ENCODE measurements at regions not wholly inside any gene's neighbourhood (a gene's known extent, or its start where the extent isn't known, plus 50 kb on each side); places are given as distances from the start of the nearest gene placed in this dataset.

- Histone ChIP-seq H4K91ac (replicated peaks; ENCODE audit: insufficient read length, low read length) (no peak overlapping the region), H3K27ac (ENCODE audit: low read depth, low read length) (no peak overlapping the region), H3K4me1 (replicated peaks in 1 of 4; ENCODE audit: control insufficient read depth in 3 of 4, insufficient read depth in 4 of 4, low read length in 3 of 4) (no peaks in the 10 kb centered on the region), H3K23me2 (ENCODE audit: low read depth, low read length) (no peaks in the 10 kb centered on the region), H3K36me3 (ENCODE audit: control insufficient read depth in 2 of 4, insufficient read depth in 4 of 4, low read length in 3 of 4) (no peaks in the 10 kb centered on the region), H2BK15ac (ENCODE audit: low read length) (no peak overlapping the region), H3K4ac (replicated peaks; ENCODE audit: insufficient read length, low read depth, low read length) (no peak overlapping the region), H4K20me1 (replicated peaks in 1 of 2; ENCODE audit: control insufficient read depth in 1 of 2, insufficient read depth in 2 of 2, low read length in 2 of 2) (no peaks in the 10 kb centered on the region), H2BK120ac (replicated peaks; ENCODE audit: low read depth, low read length) (no peak overlapping the region), H3K23ac (ENCODE audit: insufficient read length) (no peak overlapping the region), H3K56ac (replicated peaks; ENCODE audit: insufficient read length, low read depth, low read length) (no peak overlapping the region), H3K79me2 (ENCODE audit: control insufficient read depth in 1 of 2, insufficient read depth in 2 of 2, low read length in 2 of 2) (no peaks in the 10 kb centered on the region), H2AFZ (ENCODE audit: low read length) (no peak overlapping the region), H2BK20ac (ENCODE audit: low read length) (no peak overlapping the region), H3K79me1 (ENCODE audit: low read depth, low read length) (no peaks in the 10 kb centered on the region), H3K9ac (replicated peaks in 1 of 4; ENCODE audit: extremely low read depth in 1 of 4, low read depth in 3 of 4, low read length in 3 of 4) (no peak overlapping the region), H3K9me3 (ENCODE audit: insufficient read depth in 2 of 2, low read depth in 1 of 2, low read length in 1 of 2) (no peaks in the 10 kb centered on the region), H3K4me3 (ENCODE audit: extremely low read depth in 1 of 4, insufficient read depth in 2 of 4, low read depth in 3 of 4, low read length in 4 of 4) (no peak overlapping the region), H3K14ac (ENCODE audit: insufficient read length) (no peak overlapping the region), H2BK5ac (ENCODE audit: low read depth, low read length) (no peak overlapping the region), H2AK5ac (ENCODE audit: low read depth, low read length) (no peak overlapping the region), H2BK12ac (ENCODE audit: low read depth, low read length) (no peak overlapping the region), H3K4me2 (ENCODE audit: insufficient read depth in 1 of 2, low read depth in 2 of 2, low read length in 2 of 2) (no peak overlapping the region), H3K18ac (ENCODE audit: extremely low read depth, low read length) (no peak overlapping the region), H3K27me3 (replicated peaks in 1 of 4; ENCODE audit: control insufficient read depth in 3 of 4, extremely low read depth in 1 of 4, insufficient read depth in 3 of 4, low read length in 3 of 4) (no peaks in the 10 kb centered on the region), H4K5ac (ENCODE audit: insufficient read length, low read depth, low read length) (no peak overlapping the region), H4K8ac (ENCODE audit: extremely low read depth, insufficient read depth, low read length) (no peak overlapping the region)
- no peak for FAIRE-seq
- DNase-seq (ENCODE audit: low read depth in 1 of 2, low spot score in 2 of 2) = no peak
- ChIA-PET POLR2A (ENCODE audit: partially characterized antibody) (no interaction called here), CTCF (ENCODE audit: partially characterized antibody) (no interaction called here)
- 93% methylated on average over 2 of the region's 2 CpGs; no CpG with 5 or more reads in 1 of the 2 experiments for WGBS, 2 experiments (ENCODE audit: extremely low coverage in 1 of 2, insufficient coverage in 1 of 2, insufficient read length in 1 of 2, insufficient replicate concordance in 2 of 2, low coverage in 1 of 2, low lambda C conversion rate in 2 of 2, missing lambda C conversion rate in 1 of 2)
- no peak for TF ChIP-seq SUZ12 (IDR thresholded peaks at IDR 0.05; ENCODE audit: low read length)
Observed at GRCh38 chr4:12689457-12689856, 794.7 kb downstream of the RAB28 start.
